ENCODE measurements at regions not wholly inside any gene's neighbourhood (a gene's known extent, or its start where the extent isn't known, plus 50 kb on each side); places are given as distances from the start of the nearest gene placed in this dataset.

DNA sequence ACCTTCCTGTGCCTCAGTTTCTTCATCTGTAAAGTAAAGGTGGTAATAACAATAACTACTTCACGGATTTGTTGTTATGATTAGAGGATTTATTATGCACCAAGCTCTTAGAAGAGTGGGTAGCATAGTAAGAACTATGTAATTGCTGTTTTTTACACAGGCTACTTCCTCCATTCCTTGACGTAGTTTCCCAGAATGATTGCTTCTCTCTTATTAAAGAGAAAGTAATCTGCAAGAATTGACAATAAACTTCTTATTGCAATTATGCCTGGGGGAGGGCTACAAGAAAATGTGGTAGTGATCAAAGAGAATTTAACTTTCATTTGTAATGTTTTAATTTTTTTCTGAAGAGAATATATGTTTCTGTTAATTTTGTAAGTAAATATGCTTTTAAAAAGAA is 238.7 kb downstream of the GASK1B start:
- no peaks in the 10 kb centered on the region for H3K27me3 ChIP-seq (ENCODE audit: insufficient read depth, poor library complexity, severe bottlenecking)
- no peak overlapping the region for H3K27ac ChIP-seq (replicated peaks)
- TF ChIP-seq POLR2AphosphoS5 (IDR thresholded peaks at IDR 0.05; ENCODE audit: low read depth) (no peak), SPI1 (IDR thresholded peaks at IDR 0.05; ENCODE audit: borderline replicate concordance, low read depth) (no peak), GABPA (IDR thresholded peaks at IDR 0.05; ENCODE audit: low read depth) (no peak)
- TF ChIP-seq, protein P1, sequence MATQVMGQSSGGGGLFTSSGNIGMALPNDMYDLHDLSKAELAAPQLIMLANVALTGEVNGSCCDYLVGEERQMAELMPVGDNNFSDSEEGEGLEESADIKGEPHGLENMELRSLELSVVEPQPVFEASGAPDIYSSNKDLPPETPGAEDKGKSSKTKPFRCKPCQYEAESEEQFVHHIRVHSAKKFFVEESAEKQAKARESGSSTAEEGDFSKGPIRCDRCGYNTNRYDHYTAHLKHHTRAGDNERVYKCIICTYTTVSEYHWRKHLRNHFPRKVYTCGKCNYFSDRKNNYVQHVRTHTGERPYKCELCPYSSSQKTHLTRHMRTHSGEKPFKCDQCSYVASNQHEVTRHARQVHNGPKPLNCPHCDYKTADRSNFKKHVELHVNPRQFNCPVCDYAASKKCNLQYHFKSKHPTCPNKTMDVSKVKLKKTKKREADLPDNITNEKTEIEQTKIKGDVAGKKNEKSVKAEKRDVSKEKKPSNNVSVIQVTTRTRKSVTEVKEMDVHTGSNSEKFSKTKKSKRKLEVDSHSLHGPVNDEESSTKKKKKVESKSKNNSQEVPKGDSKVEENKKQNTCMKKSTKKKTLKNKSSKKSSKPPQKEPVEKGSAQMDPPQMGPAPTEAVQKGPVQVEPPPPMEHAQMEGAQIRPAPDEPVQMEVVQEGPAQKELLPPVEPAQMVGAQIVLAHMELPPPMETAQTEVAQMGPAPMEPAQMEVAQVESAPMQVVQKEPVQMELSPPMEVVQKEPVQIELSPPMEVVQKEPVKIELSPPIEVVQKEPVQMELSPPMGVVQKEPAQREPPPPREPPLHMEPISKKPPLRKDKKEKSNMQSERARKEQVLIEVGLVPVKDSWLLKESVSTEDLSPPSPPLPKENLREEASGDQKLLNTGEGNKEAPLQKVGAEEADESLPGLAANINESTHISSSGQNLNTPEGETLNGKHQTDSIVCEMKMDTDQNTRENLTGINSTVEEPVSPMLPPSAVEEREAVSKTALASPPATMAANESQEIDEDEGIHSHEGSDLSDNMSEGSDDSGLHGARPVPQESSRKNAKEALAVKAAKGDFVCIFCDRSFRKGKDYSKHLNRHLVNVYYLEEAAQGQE (IDR thresholded peaks at IDR 0.05; ENCODE audit: insufficient replicate concordance, low read depth) = no peak
- TF ChIP-seq, protein P2, sequence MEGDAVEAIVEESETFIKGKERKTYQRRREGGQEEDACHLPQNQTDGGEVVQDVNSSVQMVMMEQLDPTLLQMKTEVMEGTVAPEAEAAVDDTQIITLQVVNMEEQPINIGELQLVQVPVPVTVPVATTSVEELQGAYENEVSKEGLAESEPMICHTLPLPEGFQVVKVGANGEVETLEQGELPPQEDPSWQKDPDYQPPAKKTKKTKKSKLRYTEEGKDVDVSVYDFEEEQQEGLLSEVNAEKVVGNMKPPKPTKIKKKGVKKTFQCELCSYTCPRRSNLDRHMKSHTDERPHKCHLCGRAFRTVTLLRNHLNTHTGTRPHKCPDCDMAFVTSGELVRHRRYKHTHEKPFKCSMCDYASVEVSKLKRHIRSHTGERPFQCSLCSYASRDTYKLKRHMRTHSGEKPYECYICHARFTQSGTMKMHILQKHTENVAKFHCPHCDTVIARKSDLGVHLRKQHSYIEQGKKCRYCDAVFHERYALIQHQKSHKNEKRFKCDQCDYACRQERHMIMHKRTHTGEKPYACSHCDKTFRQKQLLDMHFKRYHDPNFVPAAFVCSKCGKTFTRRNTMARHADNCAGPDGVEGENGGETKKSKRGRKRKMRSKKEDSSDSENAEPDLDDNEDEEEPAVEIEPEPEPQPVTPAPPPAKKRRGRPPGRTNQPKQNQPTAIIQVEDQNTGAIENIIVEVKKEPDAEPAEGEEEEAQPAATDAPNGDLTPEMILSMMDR (IDR thresholded peaks at IDR 0.05; ENCODE audit: insufficient read depth, low read length) = no peak
- H3K4me3 ChIP-seq (replicated peaks; ENCODE audit: insufficient read depth, low read length) = no peak overlapping the region
- no peak for DNase-seq (ENCODE audit: low read depth in 1 of 2, low spot score in 1 of 2)

DNA sequence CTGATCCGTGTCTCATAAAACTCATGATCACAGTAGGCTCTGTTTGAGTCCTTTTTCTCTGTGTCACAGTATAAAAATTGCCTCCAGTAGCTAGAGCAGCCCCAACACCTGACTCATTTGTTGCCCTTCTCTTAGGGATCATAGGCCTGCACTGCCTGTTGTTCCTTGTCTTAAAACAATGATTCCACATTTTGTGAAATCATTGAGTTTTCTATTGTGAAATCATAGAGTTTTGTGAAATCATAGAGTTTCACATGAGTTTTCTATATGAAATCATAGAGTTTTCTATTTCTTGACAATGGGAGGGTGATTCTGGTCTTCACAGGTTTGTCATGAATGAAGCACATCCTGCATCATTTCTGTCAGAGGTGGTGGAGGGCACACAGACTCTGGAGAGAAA is 239.9 kb downstream of the GASK1B start:
- TF ChIP-seq, protein P1 (IDR thresholded peaks at IDR 0.05; ENCODE audit: insufficient replicate concordance, low read depth) = no peak
- TF ChIP-seq, protein P2 (IDR thresholded peaks at IDR 0.05; ENCODE audit: insufficient read depth, low read length) = no peak
- TF ChIP-seq GABPA (IDR thresholded peaks at IDR 0.05; ENCODE audit: low read depth) = no peak
- TF ChIP-seq POLR2AphosphoS5 (IDR thresholded peaks at IDR 0.05; ENCODE audit: low read depth) = no peak
- TF ChIP-seq SPI1 (IDR thresholded peaks at IDR 0.05; ENCODE audit: borderline replicate concordance, low read depth) = no peak
- no peak overlapping the region for H3K4me3 ChIP-seq (replicated peaks; ENCODE audit: insufficient read depth, low read length)
- H3K27ac ChIP-seq (replicated peaks) = no peak overlapping the region
- no peaks in the 10 kb centered on the region for H3K27me3 ChIP-seq (ENCODE audit: insufficient read depth, poor library complexity, severe bottlenecking)
- no peak for DNase-seq (ENCODE audit: low read depth in 1 of 2, low spot score in 1 of 2)

DNA sequence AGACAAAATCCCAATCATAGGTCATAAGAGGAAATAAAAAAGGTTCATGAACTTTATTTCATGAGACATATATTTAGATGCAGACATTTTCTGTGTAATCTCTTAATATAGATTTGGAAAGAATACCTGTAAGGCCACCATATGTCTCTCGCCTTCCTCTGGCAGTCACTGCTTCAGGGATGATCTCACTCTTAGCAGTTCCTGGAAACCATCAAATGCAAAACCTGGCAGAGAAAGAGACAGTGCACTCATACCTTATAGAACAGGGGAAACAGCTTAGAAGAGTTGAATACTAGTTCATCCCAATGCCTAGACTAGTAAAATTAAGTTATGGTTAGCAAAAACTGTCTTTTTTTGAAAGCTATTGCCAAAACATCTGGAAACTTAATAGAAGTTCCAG is 243.3 kb downstream of the GASK1B start:
- no peak overlapping the region for H3K4me3 ChIP-seq (replicated peaks; ENCODE audit: insufficient read depth, low read length)
- H3K27me3 ChIP-seq (ENCODE audit: insufficient read depth, poor library complexity, severe bottlenecking) = no peaks in the 10 kb centered on the region
- no peak overlapping the region for H3K27ac ChIP-seq (replicated peaks)
- TF ChIP-seq SPI1 (IDR thresholded peaks at IDR 0.05; ENCODE audit: borderline replicate concordance, low read depth) (no peak), GABPA (IDR thresholded peaks at IDR 0.05; ENCODE audit: low read depth) (no peak)
- TF ChIP-seq, protein P1 (IDR thresholded peaks at IDR 0.05; ENCODE audit: insufficient replicate concordance, low read depth) = no peak
- no peak for DNase-seq (ENCODE audit: low read depth in 1 of 2, low spot score in 1 of 2)

Data from HL-60 (cell line).